K562 (cell line): ENCODE measurements at regions not wholly inside any gene's neighbourhood (a gene's known extent, or its start where the extent isn't known, plus 50 kb on each side); places are given as distances from the start of the nearest gene placed in this dataset.

Experiments used
- ATAC-seq: fragments of 200-7000 bp; cut with Tn5 transposase; 3 replicates; pipeline ENCODE4 v1.9.1; 2020; ENCODE audit warnings: moderate library complexity
- BruUV-seq: library from RNA; stranded (reverse); fragments of 400-500 nt; replicated peaks from 2 replicates; lab custom pipeline; 2021; lab: Mats Ljungman, UMichigan
- CTCF ChIA-PET: fragments of 300-600 bp; formaldehyde crosslinking; extraction: SDS; loops from one replicate; lab custom pipeline; 2021; ENCODE audit warnings: low intra/inter-chr PET ratio; lab: Yijun Ruan, JAX
- POLR2A ChIA-PET: fragments of 300-600, 350-650 bp; sonication (Branson Sonifier 250); formaldehyde crosslinking; extraction: SDS; loops from one replicate; lab custom pipeline; 2021; ENCODE audit warnings: antibody characterized with exemption, inconsistent platforms; lab: Yijun Ruan, JAX
- DNase-seq, 4 experiments: peaks; one replicate each; pipeline versions ENCODE4 v3.0.0 to v3.0.0-alpha.2; 2011 to 2018; ENCODE audit warnings: low spot score in 3 of 4, mixed read lengths in 3 of 4; ENCODE audit errors: extremely low read depth in 1 of 4
- FAIRE-seq: peaks from 2 replicates; lab custom pipeline; 2011; peaks lifted over from hg19 to GRCh38; lab: Jason Lieb, UNC
- H2AFZ ChIP-seq: 2 replicates; pipeline ENCODE4 v1.6.0; 2011; ENCODE audit warnings: low read depth, low read length, control low read depth, inconsistent platforms
- H3K27ac ChIP-seq: fragments of 200-600 bp; 3 replicates; pipeline ENCODE4 v1.8.0; 2011; ENCODE audit warnings: low read depth, mild to moderate bottlenecking, control low read depth, inconsistent platforms, low read length, moderate library complexity, mixed read lengths; ENCODE audit errors: extremely low read depth
- H3K27me3 ChIP-seq, 2 experiments: fragments of 300-600 bp in 1 of 2; 2 replicates in 1 of 2; 3 replicates in 1 of 2; pipeline versions ENCODE4 v1.6.0 to v1.8.0; 2011; ENCODE audit warnings: inconsistent platforms in 2 of 2, low read length in 2 of 2, mild to moderate bottlenecking in 1 of 2, mixed read lengths in 1 of 2, moderate library complexity in 1 of 2; ENCODE audit not compliant: control insufficient read depth in 2 of 2, insufficient read depth in 2 of 2
- H3K36me3 ChIP-seq: fragments of 300-600 bp; 3 replicates; pipeline ENCODE4 v1.8.0; 2011; ENCODE audit warnings: mild to moderate bottlenecking, low read length, inconsistent platforms; ENCODE audit not compliant: control insufficient read depth, insufficient read depth
- H3K4me1 ChIP-seq, 2 experiments: fragments of 200-600 bp in 1 of 2; replicated peaks in 1 of 2; 2 replicates in 1 of 2; 3 replicates in 1 of 2; pipeline versions ENCODE4 v1.5.1 to v1.8.0; 2011; ENCODE audit warnings: inconsistent platforms in 2 of 2, low read length in 2 of 2, mild to moderate bottlenecking in 1 of 2, mixed read lengths in 1 of 2, moderate library complexity in 1 of 2; ENCODE audit not compliant: control insufficient read depth in 2 of 2, insufficient read depth in 2 of 2
- H3K4me2 ChIP-seq: 2 replicates; pipeline ENCODE4 v1.6.1; 2011; ENCODE audit warnings: low read length, control low read depth, inconsistent platforms, mixed read lengths; ENCODE audit not compliant: insufficient read depth
- H3K4me3 ChIP-seq: fragments of 200-600 bp; sonication (generic), shearing (Covaris generic); 2 replicates; pipeline ENCODE4 v1.5.1; 2016; ENCODE audit warnings: control low read depth, inconsistent platforms
- H3K79me2 ChIP-seq: fragments of 200-600 bp; 3 replicates; pipeline ENCODE4 v1.8.0; 2011; ENCODE audit warnings: low read length, inconsistent platforms; ENCODE audit not compliant: control insufficient read depth, insufficient read depth
- H3K9ac ChIP-seq, 2 experiments: 2 replicates each; pipeline versions ENCODE4 v1.6.0 to v1.6.1; 2011; ENCODE audit warnings: low read depth in 2 of 2, low read length in 2 of 2, control low read depth in 1 of 2, inconsistent platforms in 1 of 2, mild to moderate bottlenecking in 1 of 2, mixed read lengths in 1 of 2; ENCODE audit not compliant: insufficient read depth in 1 of 2
- H3K9me1 ChIP-seq: one replicate; pipeline ENCODE4 v1.6.0; 2011; ENCODE audit warnings: inconsistent platforms, mild to moderate bottlenecking, low read length, moderate library complexity; ENCODE audit not compliant: control insufficient read depth, insufficient read depth
- H3K9me3 ChIP-seq: replicated peaks from 2 replicates; pipeline ENCODE4 v1.5.1; 2011; ENCODE audit warnings: low read depth, low read length, inconsistent platforms; ENCODE audit not compliant: control insufficient read depth, insufficient read depth
- H4K20me1 ChIP-seq: replicated peaks from 2 replicates; pipeline ENCODE4 v1.6.1; 2011; ENCODE audit warnings: low read length, inconsistent platforms, mixed read lengths; ENCODE audit not compliant: control insufficient read depth, insufficient read depth
- CC2D1A ChIP-seq: fragments of 450-650 bp; IDR thresholded peaks from 2 replicates; pipeline ENCODE4 v1.6.1; 2017; ENCODE audit warnings: mild to moderate bottlenecking
- E2F5 ChIP-seq: sonication (generic); formaldehyde crosslinking; IDR thresholded peaks from 2 replicates; pipeline ENCODE4 v1.8.0; 2022; ENCODE audit warnings: mild to moderate bottlenecking, missing genetic modification reagents
- MEIS2 ChIP-seq: fragments of 450-650 bp; IDR thresholded peaks from 2 replicates; pipeline ENCODE4 v1.6.1; 2014; ENCODE audit warnings: mild to moderate bottlenecking; ENCODE audit not compliant: partially characterized antibody
- PRDM10 ChIP-seq: fragments of 450-650 bp; IDR thresholded peaks from 2 replicates; pipeline ENCODE4 v1.6.1; 2018; ENCODE audit not compliant: partially characterized antibody
- RBM15 ChIP-seq: fragments of 200-400 bp; formaldehyde crosslinking; IDR thresholded peaks from 2 replicates; pipeline ENCODE4 v1.6.1; 2018; ENCODE audit warnings: mild to moderate bottlenecking, low read length, moderate library complexity; ENCODE audit not compliant: insufficient read depth
- TAF15 ChIP-seq: fragments of 200-400 bp; formaldehyde crosslinking; IDR thresholded peaks from 2 replicates; pipeline ENCODE4 v1.6.1; 2017; ENCODE audit warnings: mild to moderate bottlenecking, low read depth, low read length, moderate library complexity
- ZBTB12 ChIP-seq: fragments of 250-450 bp; sonication (Bioruptor Pico); IDR thresholded peaks from 2 replicates; pipeline ENCODE4 v1.4.0; 2020
- ZNF146 ChIP-seq: IDR thresholded peaks from one replicate; pipeline ENCODE4 v1.6.1; 2018; ENCODE audit warnings: missing compliant biosample characterization; ENCODE audit not compliant: unreplicated experiment
- whole genome bisulfite sequencing: fragments of 100-300 bp; shearing (Covaris generic); methylation state at CpG from one replicate; pipeline ENCODE4 v1.1.6; 2016; ENCODE audit warnings: low coverage, mixed read lengths; ENCODE audit not compliant: insufficient coverage; ENCODE audit errors: missing lambda C conversion rate; 5-methylcytosine and 5-hydroxymethylcytosine counted together
- in situ Hi-C: fragments of 300-500 bp; cut with MboI; formaldehyde crosslinking; loops from 4 replicates; pipeline ENCODE4 v1.15.0; 2018; ENCODE audit warnings: inconsistent platforms, mixed read lengths
- intact Hi-C: fragments of 100-400 bp; cut with micrococcal nuclease; formaldehyde crosslinking; loops from 2 replicates; pipeline ENCODE4 v1.14.2; 2022

GRCh38 chr4:157509341-157509740, 288.8 kb downstream of the GRIA2 start:
- no peaks in the 10 kb centered on the region; the same call in 1 of the 2 replicates for H3K9me3 ChIP-seq
- FAIRE-seq: no peak
- WGBS: 0% methylated on average over 3 of the region's 3 CpGs
- POLR2A ChIA-PET: no interaction called here
- H3K79me2 ChIP-seq: no peaks in the 10 kb centered on the region
- H3K27me3 ChIP-seq: no peaks in the 10 kb centered on the region
- H3K4me3 ChIP-seq: no peak overlapping the region
- no TSS peak for BruUV-seq
- H4K20me1 ChIP-seq: no peaks in the 10 kb centered on the region
- no peak overlapping the region for H2AFZ ChIP-seq
- no peak for DNase-seq
- no peak overlapping the region for H3K9ac ChIP-seq
- no peaks in the 10 kb centered on the region for H3K9me1 ChIP-seq
- intact Hi-C loops (no loop called here), in situ Hi-C loops (no loop called here)
- TF ChIP-seq ZBTB12 (CRISPR knock-in tag): no peak
- TF ChIP-seq RBM15: no peak
- no peak for TF ChIP-seq CC2D1A
- TF ChIP-seq MEIS2: no peak
- TF ChIP-seq PRDM10: no peak
- TF ChIP-seq TAF15: no peak
- TF ChIP-seq ZNF146: no peak
- no peak for TF ChIP-seq E2F5 (CRISPR knock-in tag)
- H3K27ac ChIP-seq: no peak overlapping the region
- H3K36me3 ChIP-seq: no peaks in the 10 kb centered on the region
- no peak overlapping the region for H3K4me2 ChIP-seq
- ATAC-seq: no peak
- CTCF ChIA-PET: no interaction called here
- H3K4me1 ChIP-seq: no peaks in the 10 kb centered on the region
